ENCODE measurements at regions not wholly inside any gene's neighbourhood (a gene's known extent, or its start where the extent isn't known, plus 50 kb on each side); places are given as distances from the start of the nearest gene placed in this dataset.
A peak's percentile ranks its signal among the peaks of the same experiment; 100 is the strongest.

DNA sequence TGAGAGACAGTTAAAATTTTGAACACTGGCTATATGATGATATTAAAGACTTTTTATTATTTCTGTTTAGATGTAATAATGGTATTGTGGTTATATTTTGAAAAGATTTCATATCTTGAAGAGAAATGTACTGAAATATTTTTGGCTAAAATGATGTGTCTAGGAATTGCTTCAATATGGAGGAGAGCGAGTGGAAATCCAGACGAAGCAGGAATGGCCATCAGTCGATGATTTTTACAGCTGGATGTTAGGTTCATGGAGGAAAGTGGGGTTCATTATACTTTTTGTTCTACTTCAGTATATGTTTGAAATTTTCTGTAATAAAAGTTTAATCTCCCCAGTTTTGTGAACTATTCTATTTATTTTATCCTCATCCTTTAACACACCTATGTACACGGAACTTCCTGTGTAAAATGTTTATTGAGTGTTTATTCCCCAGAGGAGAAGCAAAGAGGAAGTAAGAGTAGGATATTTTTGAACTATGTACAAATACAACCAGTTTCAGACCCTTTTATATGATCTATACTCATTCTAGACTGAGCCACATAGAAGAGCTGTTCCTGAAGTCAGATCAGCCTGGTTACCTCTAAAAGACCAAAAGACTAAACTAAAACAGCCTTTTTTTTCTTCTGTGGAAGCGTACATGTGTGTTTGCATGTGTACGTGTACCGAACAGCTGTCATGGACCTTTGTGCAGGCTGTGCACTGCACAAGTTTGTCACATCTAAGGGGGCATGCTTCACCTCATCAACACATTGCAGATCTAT, 211.0 kb upstream of the NUDT4 start:
- no peak for TF ChIP-seq CTCF (IDR thresholded peaks at IDR 0.05)
- TF ChIP-seq POLR2AphosphoS5 (IDR thresholded peaks at IDR 0.05): peak; percentile 18
- TF ChIP-seq POLR2A (IDR thresholded peaks at IDR 0.05): no peak
